Astrocyte (in vitro differentiated cells and primary cell): ENCODE measurements at regions not wholly inside any gene's neighbourhood (a gene's known extent, or its start where the extent isn't known, plus 50 kb on each side); places are given as distances from the start of the nearest gene placed in this dataset.
A peak's percentile ranks its signal among the peaks of the same experiment; 100 is the strongest.

Experiments
- DNase-seq: peaks from one replicate; pipeline ENCODE4 v3.0.0-alpha.2; 2010; ENCODE audit warnings: low read depth
- FAIRE-seq: peaks from 2 replicates; lab custom pipeline; 2011; peaks lifted over from hg19 to GRCh38; lab: Jason Lieb, UNC
- H2AFZ ChIP-seq: 2 replicates; pipeline ENCODE4 v1.6.0; 2012; ENCODE audit warnings: low read depth, low read length, inconsistent platforms
- H3K27ac ChIP-seq: 2 replicates; pipeline ENCODE4 v1.5.1; 2011; ENCODE audit warnings: low read depth, low read length, inconsistent platforms
- H3K27me3 ChIP-seq: 2 replicates; pipeline ENCODE4 v1.6.0; 2011; ENCODE audit warnings: low read length, inconsistent platforms; ENCODE audit not compliant: insufficient read depth
- H3K36me3 ChIP-seq: 2 replicates; pipeline ENCODE4 v1.5.1; 2011; ENCODE audit warnings: low read length, inconsistent platforms; ENCODE audit not compliant: insufficient read depth
- H3K4me1 ChIP-seq: 2 replicates; pipeline ENCODE4 v1.5.1; 2011; ENCODE audit warnings: low read length, inconsistent platforms; ENCODE audit not compliant: insufficient read depth
- H3K4me2 ChIP-seq: 2 replicates; pipeline ENCODE4 v1.6.0; 2012; ENCODE audit warnings: low read length, inconsistent platforms
- H3K4me3 ChIP-seq: 2 replicates; pipeline ENCODE4 v1.5.1; 2011; ENCODE audit warnings: low read depth, mild to moderate bottlenecking, low read length, inconsistent platforms; ENCODE audit not compliant: insufficient read depth
- H3K79me2 ChIP-seq: 2 replicates; pipeline ENCODE4 v1.6.0; 2012; ENCODE audit warnings: mild to moderate bottlenecking, low read length, inconsistent platforms; ENCODE audit not compliant: insufficient read depth
- H3K9ac ChIP-seq: 2 replicates; pipeline ENCODE4 v1.6.0; 2012; ENCODE audit warnings: mild to moderate bottlenecking, low read length, inconsistent platforms
- H3K9me3 ChIP-seq: 2 replicates; pipeline ENCODE4 v1.5.1; 2012; ENCODE audit warnings: low read depth, mild to moderate bottlenecking, low read length, inconsistent platforms; ENCODE audit not compliant: insufficient read depth
- H4K20me1 ChIP-seq: 2 replicates; pipeline ENCODE4 v1.6.0; 2012; ENCODE audit warnings: low read length, inconsistent platforms; ENCODE audit not compliant: insufficient read depth
- H3K27ac Mint-ChIP-seq: one replicate; pipeline ENCODE4 v1.8.0; 2021; ENCODE audit warnings: mild to moderate bottlenecking, mixed read lengths; ENCODE audit not compliant: unreplicated experiment
- H3K27me3 Mint-ChIP-seq: one replicate; pipeline ENCODE4 v1.8.0; 2021; ENCODE audit warnings: low read depth, mixed read lengths; ENCODE audit not compliant: unreplicated experiment
- H3K36me3 Mint-ChIP-seq: one replicate; pipeline ENCODE4 v1.8.0; 2021; ENCODE audit warnings: low read depth, mixed read lengths; ENCODE audit not compliant: unreplicated experiment
- H3K4me1 Mint-ChIP-seq: one replicate; pipeline ENCODE4 v1.8.0; 2021; ENCODE audit warnings: low read depth, mixed read lengths; ENCODE audit not compliant: unreplicated experiment
- H3K4me3 Mint-ChIP-seq: one replicate; pipeline ENCODE4 v1.8.0; 2021; ENCODE audit warnings: mild to moderate bottlenecking, moderate library complexity, mixed read lengths; ENCODE audit not compliant: unreplicated experiment
- H3K9me3 Mint-ChIP-seq: one replicate; pipeline ENCODE4 v1.8.0; 2021; ENCODE audit warnings: mild to moderate bottlenecking, mixed read lengths; ENCODE audit not compliant: unreplicated experiment
- CTCF ChIP-seq: IDR thresholded peaks from 2 replicates; pipeline ENCODE4 v1.5.1; 2011; ENCODE audit warnings: low read depth, mild to moderate bottlenecking, inconsistent platforms, low read length, moderate library complexity; ENCODE audit not compliant: insufficient read depth
- EZH2 ChIP-seq: IDR thresholded peaks from 2 replicates; pipeline ENCODE4 v1.6.1; 2012; ENCODE audit warnings: mild to moderate bottlenecking, low read length, inconsistent platforms; ENCODE audit not compliant: insufficient read depth

DNA sequence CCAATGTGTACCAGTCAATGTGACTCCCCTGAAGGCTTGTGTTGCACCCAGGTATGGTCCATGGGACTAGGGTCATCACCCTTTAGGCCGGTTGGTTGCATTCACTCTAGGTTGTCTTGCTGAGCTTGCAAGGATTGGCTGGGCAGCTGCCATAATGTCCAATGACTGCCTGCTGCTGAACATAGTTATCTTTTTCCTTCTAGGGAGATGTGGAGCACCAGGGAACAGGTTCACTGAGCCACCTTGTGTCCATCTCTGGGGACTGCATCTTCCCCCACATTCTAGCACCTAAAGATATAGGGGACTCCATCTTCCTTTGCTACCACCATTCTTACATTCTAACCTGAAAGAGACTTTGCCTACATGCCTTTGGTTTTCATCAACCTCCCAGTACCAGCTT lies 580.4 kb upstream of the TBL1XR1 start:
- H3K4me3 ChIP-seq: no peak overlapping the region
- no peak overlapping the region for H3K4me2 ChIP-seq
- no peaks in the 10 kb centered on the region for H3K27me3 ChIP-seq
- no peaks in the 10 kb centered on the region for H3K79me2 ChIP-seq
- Mint-ChIP-seq H3K36me3 (no peaks in the 10 kb centered on the region), H3K4me3 (no peak overlapping the region), H3K9me3 (no peaks in the 10 kb centered on the region), H3K27me3 (no peaks in the 10 kb centered on the region), H3K4me1 (peaks cover 16% of the 10 kb centered on the region), H3K27ac (no peak overlapping the region)
- H3K36me3 ChIP-seq: no peaks in the 10 kb centered on the region
- no peak overlapping the region for H3K9ac ChIP-seq
- peak; percentile 64 for TF ChIP-seq CTCF
- TF ChIP-seq EZH2: no peak
- DNase-seq (no peak), FAIRE-seq (no peak)
- H4K20me1 ChIP-seq: no peaks in the 10 kb centered on the region
- peaks cover 18% of the 10 kb centered on the region for H3K4me1 ChIP-seq
- no peak overlapping the region for H3K27ac ChIP-seq
- no peak overlapping the region for H2AFZ ChIP-seq
- no peaks in the 10 kb centered on the region for H3K9me3 ChIP-seq

GRCh38 chr3:177778633-177779032 lies 581.4 kb upstream of the TBL1XR1 start:
- no peak overlapping the region for H2AFZ ChIP-seq
- no peak for TF ChIP-seq CTCF
- TF ChIP-seq EZH2: no peak
- H3K4me1 Mint-ChIP-seq: peaks cover 16% of the 10 kb centered on the region

DNA sequence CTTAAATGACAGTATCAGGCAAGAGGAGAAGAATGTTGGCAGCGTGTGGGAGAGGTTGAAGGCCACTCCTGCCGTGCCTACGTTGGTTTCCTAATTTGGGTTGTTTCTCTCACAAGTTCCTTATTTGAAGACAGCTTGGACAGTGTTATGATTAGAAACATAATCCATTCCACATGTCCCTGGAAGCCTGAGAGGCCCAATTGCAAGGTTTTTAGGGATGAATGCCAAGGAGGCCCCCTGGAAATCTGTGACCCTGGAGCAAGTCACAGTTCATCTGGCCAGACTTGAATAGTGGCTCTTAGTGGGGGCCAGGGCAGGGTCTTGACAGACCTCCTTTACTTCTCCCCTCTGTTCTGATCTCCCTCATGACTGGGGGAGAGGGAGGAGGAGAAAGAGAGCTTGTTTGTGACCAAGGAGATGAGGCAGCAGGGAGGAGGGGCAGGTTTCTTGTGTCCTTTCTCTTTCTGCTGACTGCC lies 584.4 kb upstream of the TBL1XR1 start:
- H3K4me2 ChIP-seq: peak overlapping the region; percentile 12
- no peak overlapping the region for H2AFZ ChIP-seq

More at GRCh38 chr3:177778633-177779032, 581.4 kb upstream of the TBL1XR1 start:
- FAIRE-seq: no peak
- no peaks in the 10 kb centered on the region for H4K20me1 ChIP-seq
- no peaks in the 10 kb centered on the region for H3K36me3 ChIP-seq
- no peak overlapping the region for H3K4me3 Mint-ChIP-seq
- no peaks in the 10 kb centered on the region for H3K36me3 Mint-ChIP-seq
- H3K27me3 ChIP-seq: no peaks in the 10 kb centered on the region
- DNase-seq: no peak
- H3K4me2 ChIP-seq: no peak overlapping the region
- H3K27me3 Mint-ChIP-seq: no peaks in the 10 kb centered on the region
- no peaks in the 10 kb centered on the region for H3K9me3 ChIP-seq
- H3K27ac ChIP-seq: no peak overlapping the region
- peaks cover 18% of the 10 kb centered on the region for H3K4me1 ChIP-seq
- H3K27ac Mint-ChIP-seq: no peak overlapping the region
- no peaks in the 10 kb centered on the region for H3K79me2 ChIP-seq
- H3K9ac ChIP-seq: no peak overlapping the region
- H3K4me3 ChIP-seq: no peak overlapping the region
- H3K9me3 Mint-ChIP-seq: no peaks in the 10 kb centered on the region

More for the DNA sequence above, 584.4 kb upstream of the TBL1XR1 start:
- Histone ChIP-seq H3K79me2 (no peaks in the 10 kb centered on the region), H3K4me1 (peaks cover 11% of the 10 kb centered on the region), H4K20me1 (no peaks in the 10 kb centered on the region), H3K9me3 (no peaks in the 10 kb centered on the region), H3K4me3 (no peak overlapping the region), H3K27me3 (no peaks in the 10 kb centered on the region), H3K36me3 (no peaks in the 10 kb centered on the region), H3K27ac (no peak overlapping the region), H3K9ac (no peak overlapping the region)
- Mint-ChIP-seq H3K27ac (no peak overlapping the region), H3K9me3 (no peaks in the 10 kb centered on the region), H3K36me3 (no peaks in the 10 kb centered on the region), H3K4me1 (peaks cover 12% of the 10 kb centered on the region), H3K4me3 (no peak overlapping the region), H3K27me3 (no peaks in the 10 kb centered on the region)
- no peak for FAIRE-seq
- peak; percentile 40 for DNase-seq
- TF ChIP-seq CTCF: no peak
- no peak for TF ChIP-seq EZH2
